Adrenal gland (tissue), 9 donors: ENCODE measurements at regions not wholly inside any gene's neighbourhood (a gene's known extent, or its start where the extent isn't known, plus 50 kb on each side); places are given as distances from the start of the nearest gene placed in this dataset.

Source experiments
- DNase-seq, 7 donors: peaks; one replicate each; pipeline ENCODE4 v3.0.0-alpha.2; 2019 to 2020
- H3K27ac ChIP-seq, 5 donors: fragments of 200-600 bp; sonication (generic) in 4 of 5; 1 replicate in 3 of 5; 2 replicates in 2 of 5; pipeline versions ENCODE4 v1.5.1 to v1.8.0; 2016 to 2020; ENCODE audit warnings: mild to moderate bottlenecking in 1 of 5
- H3K27me3 ChIP-seq: fragments of 200-600 bp; 2 replicates; pipeline ENCODE4 v1.8.0; 2021
- H3K36me3 ChIP-seq, 2 donors: fragments of 200-600 bp; replicated peaks in 1 of 2; 1 replicate in 1 of 2; 2 replicates in 1 of 2; pipeline versions ENCODE4 v1.5.1 to v1.8.0; 2018 to 2022
- H3K4me1 ChIP-seq, 2 donors: fragments of 200-600 bp; replicated peaks in 1 of 2; 1 replicate in 1 of 2; 2 replicates in 1 of 2; pipeline versions ENCODE4 v1.5.1 to v1.8.0; 2018 to 2021
- H3K4me3 ChIP-seq, 4 donors: fragments of 200-600 bp; sonication (generic) in 3 of 4; one replicate each; pipeline ENCODE4 v1.5.1; 2016 to 2018
- H3K9me3 ChIP-seq, 3 donors: fragments of 200-600 bp; sonication (generic) in 1 of 3; replicated peaks in 1 of 3; 1 replicate in 2 of 3; 2 replicates in 1 of 3; pipeline versions ENCODE4 v1.5.1 to v1.8.0; 2016 to 2021
- CTCF ChIP-seq, 6 experiments: fragments of 450-650 bp in 4 of 6; fragments of 200-600 bp in 2 of 6; sonication (generic) in 1 of 6; IDR thresholded peaks; 1 replicate in 5 of 6; 2 replicates in 1 of 6; pipeline versions ENCODE4 v1.5.1 to v1.8.0; 2016 to 2021; ENCODE audit warnings: antibody characterized with exemption in 6 of 6, mild to moderate bottlenecking in 2 of 6, moderate library complexity in 1 of 6
- POLR2A ChIP-seq, 2 donors: fragments of 450-650 bp; IDR thresholded peaks; one replicate each; pipeline ENCODE4 v1.6.1; 2017; ENCODE audit warnings: antibody characterized with exemption in 2 of 2, mild to moderate bottlenecking in 2 of 2, moderate library complexity in 1 of 2
- WGBS, 4 donors: extraction: QIAGEN DNeasy Blood & Tissue Kit in 2 of 4; methylation state at CpG; one replicate each; pipeline versions ENCODE4 v1.1.5 to v1.1.7; 2013 to 2017; 5-methylcytosine and 5-hydroxymethylcytosine counted together
- intact Hi-C, 2 donors: fragments of 100-400 bp; cut with DNase I; formaldehyde crosslinking; loops; one replicate each; pipeline versions ENCODE4 v1.14.1 to v1.15.0; 2022 to 2023
- donor health status: healthy with polysubstance abuse.
- donor health status: Bipolar disorder and iron deficiency.
- donor health status: DM: yes; HTN: yes; CAD: no.
- donor health status: DM: no; HTN: no; CAD: no.
- donor health status: DM: no; HTN: no; CAD: no.

GRCh38 chr3:187958432-187959003, 195.4 kb upstream of the LPP start:
- Histone ChIP-seq H3K27me3 (no peaks in the 10 kb centered on the region), H3K27ac (no peak overlapping the region), H3K4me3 (no peak overlapping the region), H3K36me3 (no peaks in the 10 kb centered on the region), H3K9me3 (no peaks in the 10 kb centered on the region), H3K4me1 (peaks cover 0 to 10% of the 10 kb centered on the region in 2 donors)
- no peak for DNase-seq
- TF ChIP-seq POLR2A (IDR thresholded peaks at IDR 0.05), result no peak
- intact Hi-C loops, result no loop called here
- WGBS, 4 donors, result 71 to 85% (median 76%) methylated on average over 12 of the region's 12 CpGs

DNA sequence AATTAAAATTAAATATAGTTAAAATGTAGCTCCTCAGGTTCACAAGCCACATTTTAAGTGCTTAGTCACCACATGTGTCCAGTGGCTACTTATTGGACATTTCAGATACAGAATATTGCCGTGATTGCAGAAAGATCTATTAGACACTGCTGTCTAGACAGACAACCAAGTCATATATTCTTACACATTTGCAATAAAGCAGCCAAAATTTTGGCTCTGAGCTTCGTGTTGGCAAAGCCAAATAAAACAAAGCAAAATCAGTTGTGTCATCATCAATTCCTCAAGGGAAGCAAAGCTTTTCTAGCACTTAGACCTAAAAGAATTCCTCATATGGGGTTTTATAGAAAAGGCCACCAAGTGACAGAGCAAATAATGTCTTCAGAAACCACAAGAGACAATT, 193.1 kb upstream of the LPP start:
- no peak for TF ChIP-seq CTCF (IDR thresholded peaks at IDR 0.05)
- no peak for TF ChIP-seq POLR2A (IDR thresholded peaks at IDR 0.05)
- H3K27me3 ChIP-seq, result no peaks in the 10 kb centered on the region
- intact Hi-C loops, result no loop called here
- H3K4me3 ChIP-seq, result no peak overlapping the region
- 38 to 69% (median 52%) methylated on average over 2 of the region's 2 CpGs for WGBS, 4 donors
- no peak overlapping the region for H3K27ac ChIP-seq
- no peaks in the 10 kb centered on the region for H3K9me3 ChIP-seq
- H3K36me3 ChIP-seq, result no peaks in the 10 kb centered on the region
- no peak for DNase-seq
- H3K4me1 ChIP-seq, result no peaks in the 10 kb centered on the region

DNA sequence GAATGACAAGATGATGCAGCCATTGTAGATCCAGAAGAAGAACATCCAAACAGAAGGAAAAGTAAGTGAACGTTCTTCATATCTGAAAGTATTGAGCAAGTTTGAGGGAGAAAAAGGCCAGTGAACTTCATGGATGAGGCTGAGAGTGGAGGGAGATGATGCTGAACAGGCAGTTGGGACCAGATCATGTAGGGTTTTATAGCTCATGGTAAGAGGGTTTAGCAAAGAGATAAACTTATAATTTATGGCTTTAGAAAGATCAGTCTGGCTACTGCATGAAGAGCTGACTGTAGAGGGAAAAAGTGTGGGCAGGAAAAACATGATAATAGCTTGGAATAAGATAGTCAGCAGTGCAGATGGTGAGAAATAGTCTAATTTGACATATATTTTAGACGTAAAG, 192.6 kb upstream of the LPP start:
- TF ChIP-seq POLR2A (IDR thresholded peaks at IDR 0.05) (no peak), CTCF (IDR thresholded peaks at IDR 0.05) (no peak)
- intact Hi-C loops, result no loop called here

DNA sequence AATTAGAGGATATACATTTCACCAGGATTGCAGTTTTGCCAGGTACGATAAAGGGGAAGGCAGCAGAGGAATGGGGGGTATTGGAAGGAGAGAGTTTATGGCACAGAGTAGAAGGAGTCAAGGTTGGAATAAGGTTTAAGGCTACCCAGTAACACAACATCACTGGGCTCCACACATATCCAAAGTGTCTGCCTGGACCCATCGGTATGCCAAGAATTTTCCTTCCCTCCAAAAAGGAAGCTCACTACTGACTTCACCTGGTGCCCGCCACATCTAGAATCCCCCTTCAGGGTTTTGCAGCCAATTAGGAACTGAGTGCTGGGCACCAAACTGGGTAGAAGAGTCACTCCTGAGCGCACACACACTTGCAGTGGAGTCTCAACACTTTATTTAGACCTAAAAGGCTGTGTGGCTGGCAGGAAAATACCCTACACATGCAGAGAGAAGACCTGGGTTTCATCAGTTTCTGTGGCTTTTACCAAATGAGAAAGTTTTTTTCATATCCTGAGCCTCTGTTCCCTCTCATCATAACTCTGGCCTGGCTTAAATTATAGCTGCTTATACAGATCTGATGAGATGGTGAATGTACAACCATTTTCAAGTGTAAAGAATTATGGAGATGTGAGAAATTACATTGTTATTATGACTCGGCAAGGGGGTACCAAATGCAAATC, 190.8 kb upstream of the LPP start:
- Histone ChIP-seq H3K27me3 (no peaks in the 10 kb centered on the region), H3K4me3 (no peak overlapping the region), H3K4me1 (peaks cover 13 to 21% of the 10 kb centered on the region in 2 donors), H3K9me3 (no peaks in the 10 kb centered on the region), H3K36me3 (no peaks in the 10 kb centered on the region), H3K27ac (no peak overlapping the region)
- no peak for DNase-seq
- 91 to 95% (median 94%) methylated on average over 5 of the region's 5 CpGs for WGBS, 4 donors
- no peak for TF ChIP-seq CTCF (IDR thresholded peaks at IDR 0.05)
- no peak for TF ChIP-seq POLR2A (IDR thresholded peaks at IDR 0.05)
- intact Hi-C loops, result no loop called here

More for the DNA sequence above, 192.6 kb upstream of the LPP start:
- Histone ChIP-seq H3K4me1 (peaks cover 0 to 3% of the 10 kb centered on the region in 2 donors), H3K27ac (no peak overlapping the region), H3K36me3 (no peaks in the 10 kb centered on the region), H3K9me3 (no peaks in the 10 kb centered on the region), H3K4me3 (no peak overlapping the region), H3K27me3 (no peaks in the 10 kb centered on the region)
- 86 to 92% (median 89%) methylated on average over 2 of the region's 2 CpGs for WGBS, 4 donors
- no peak for DNase-seq
